Renal cortex interstitium (tissue), 11 donors: ENCODE measurements at regions not wholly inside any gene's neighbourhood (a gene's known extent, or its start where the extent isn't known, plus 50 kb on each side); places are given as distances from the start of the nearest gene placed in this dataset.
"Not testable (repeated sequence)": the region's sequence is repeated elsewhere in the genome, so short reads cannot be mapped to it uniquely, and the experiment has no call there.

Experiments used
- DNase-seq, 11 donors: peaks; one replicate each; pipeline ENCODE4 v3.0.0-alpha.2; 2013; ENCODE audit warnings: low read depth in 9 of 11, low spot score in 4 of 11; ENCODE audit errors: extremely low read depth in 1 of 11

- no peak for DNase-seq
Measured at GRCh38 chr3:20787005-20787404, 601.0 kb upstream of the SGO1 start.

- DNase-seq: no peak
Measured at GRCh38 chr3:20776692-20777091, 590.7 kb upstream of the SGO1 start.

GRCh38 chr3:20776286-20776685 lies 590.3 kb upstream of the SGO1 start:
- no peak for DNase-seq

- no peak for DNase-seq
Measured at GRCh38 chr3:20773320-20773984, 587.4 kb upstream of the SGO1 start.

GRCh38 chr3:20772869-20773268 lies 586.9 kb upstream of the SGO1 start:
- no peak for DNase-seq

GRCh38 chr3:20769430-20769829 lies 583.4 kb upstream of the SGO1 start:
- DNase-seq: no peak

GRCh38 chr3:20760981-20761380 lies 575.0 kb upstream of the SGO1 start:
- no peak for DNase-seq

- DNase-seq: no peak
Measured at GRCh38 chr3:20752416-20752815, 566.4 kb upstream of the SGO1 start.

GRCh38 chr3:20751296-20751695 lies 565.3 kb upstream of the SGO1 start:
- DNase-seq: no peak

GRCh38 chr3:20747741-20748140 lies 561.7 kb upstream of the SGO1 start:
- DNase-seq: no peak

- peak in 5 of 11 donors; percentile 14 to 45 (median 19) for DNase-seq
Measured at GRCh38 chr3:20743553-20744321, 557.7 kb upstream of the SGO1 start.

- no peak for DNase-seq
Measured at GRCh38 chr3:20742903-20743552, 557.0 kb upstream of the SGO1 start.

- no peak for DNase-seq
Measured at GRCh38 chr3:20741381-20741780, 555.4 kb upstream of the SGO1 start.

- no peak for DNase-seq
Measured at GRCh38 chr3:20739814-20740213, 553.8 kb upstream of the SGO1 start.

- no peak for DNase-seq
Measured at GRCh38 chr3:20736287-20736852, 550.4 kb upstream of the SGO1 start.

- DNase-seq: no peak
Measured at GRCh38 chr3:20729185-20729584, 543.2 kb upstream of the SGO1 start.

GRCh38 chr3:20726786-20727185 lies 540.8 kb upstream of the SGO1 start:
- DNase-seq: no peak

GRCh38 chr3:20724241-20724640 lies 538.2 kb upstream of the SGO1 start:
- no peak for DNase-seq

GRCh38 chr3:20716425-20716824 lies 530.4 kb upstream of the SGO1 start:
- not testable (repeated sequence) for DNase-seq

GRCh38 chr3:20701641-20702040 lies 515.6 kb upstream of the SGO1 start:
- DNase-seq: no peak
